Rectal smooth muscle tissue (tissue), 1 donor: ENCODE measurements at regions not wholly inside any gene's neighbourhood (a gene's known extent, or its start where the extent isn't known, plus 50 kb on each side); places are given as distances from the start of the nearest gene placed in this dataset.

ENCODE experiments used
- H3K27ac ChIP-seq: one replicate; pipeline ENCODE4 v1.7.0; 2013; ENCODE audit warnings: low read depth, low read length, inconsistent platforms
- H3K27me3 ChIP-seq: one replicate; pipeline ENCODE4 v1.7.0; 2013; ENCODE audit warnings: low read length; ENCODE audit not compliant: control insufficient read depth, insufficient read depth
- H3K36me3 ChIP-seq: one replicate; pipeline ENCODE4 v1.7.0; 2013; ENCODE audit warnings: low read length; ENCODE audit not compliant: control insufficient read depth, insufficient read depth
- H3K4me1 ChIP-seq: one replicate; pipeline ENCODE4 v1.7.0; 2013; ENCODE audit warnings: low read length; ENCODE audit not compliant: control insufficient read depth, insufficient read depth
- H3K4me3 ChIP-seq: one replicate; pipeline ENCODE4 v1.7.0; 2013; ENCODE audit warnings: low read length
- H3K9ac ChIP-seq: one replicate; pipeline ENCODE4 v1.7.0; 2013; ENCODE audit warnings: low read length

DNA sequence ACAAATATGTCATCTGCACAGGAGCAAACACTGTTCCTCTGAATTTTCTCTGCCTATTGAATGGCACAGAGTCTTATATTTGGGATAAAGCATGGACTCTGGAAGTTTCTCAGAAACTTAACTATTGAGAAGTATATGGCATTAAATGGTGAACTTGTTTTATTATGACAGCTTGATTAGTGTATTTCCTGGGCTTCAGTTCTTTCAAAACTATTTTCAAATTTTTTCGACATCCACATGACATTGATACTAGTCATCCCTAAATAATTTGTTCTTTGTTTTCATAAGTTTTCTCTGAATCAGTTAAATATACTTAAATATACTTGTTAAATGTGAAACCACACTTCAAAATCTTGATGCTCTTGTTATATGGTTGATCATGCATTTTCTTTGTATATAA, 144.0 kb upstream of the TSHZ2 start:
- H3K4me1 ChIP-seq, result no peaks in the 10 kb centered on the region
- H3K9ac ChIP-seq, result no peak overlapping the region
- H3K27me3 ChIP-seq, result no peaks in the 10 kb centered on the region
- no peaks in the 10 kb centered on the region for H3K36me3 ChIP-seq
- no peak overlapping the region for H3K4me3 ChIP-seq
- no peak overlapping the region for H3K27ac ChIP-seq

GRCh38 chr20:52826722-52827121, 145.4 kb upstream of the TSHZ2 start:
- Histone ChIP-seq H3K9ac (no peak overlapping the region), H3K27me3 (no peaks in the 10 kb centered on the region), H3K4me3 (no peak overlapping the region), H3K4me1 (no peaks in the 10 kb centered on the region), H3K27ac (no peak overlapping the region), H3K36me3 (no peaks in the 10 kb centered on the region)

DNA sequence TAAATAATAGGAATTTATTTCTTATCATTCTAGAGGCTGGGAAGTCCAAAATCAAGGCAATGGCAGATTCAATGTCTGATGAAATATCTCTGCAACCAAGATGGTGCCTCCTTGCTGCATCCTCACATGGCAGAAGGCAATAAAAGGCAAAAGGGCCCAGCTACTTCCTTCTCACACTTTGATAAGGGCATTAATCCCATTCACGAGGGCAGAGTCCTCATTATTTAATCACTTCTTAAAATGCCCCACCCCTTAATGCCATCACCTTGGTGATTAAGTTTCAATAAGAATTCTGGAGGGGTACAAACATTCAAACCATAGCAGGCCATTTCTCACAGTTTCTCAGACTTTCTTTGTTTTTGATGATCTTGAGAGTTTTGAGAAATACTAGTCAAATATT, 145.8 kb upstream of the TSHZ2 start:
- Histone ChIP-seq H3K9ac (no peak overlapping the region), H3K4me1 (no peaks in the 10 kb centered on the region), H3K36me3 (no peaks in the 10 kb centered on the region), H3K4me3 (no peak overlapping the region), H3K27me3 (no peaks in the 10 kb centered on the region), H3K27ac (no peak overlapping the region)

DNA sequence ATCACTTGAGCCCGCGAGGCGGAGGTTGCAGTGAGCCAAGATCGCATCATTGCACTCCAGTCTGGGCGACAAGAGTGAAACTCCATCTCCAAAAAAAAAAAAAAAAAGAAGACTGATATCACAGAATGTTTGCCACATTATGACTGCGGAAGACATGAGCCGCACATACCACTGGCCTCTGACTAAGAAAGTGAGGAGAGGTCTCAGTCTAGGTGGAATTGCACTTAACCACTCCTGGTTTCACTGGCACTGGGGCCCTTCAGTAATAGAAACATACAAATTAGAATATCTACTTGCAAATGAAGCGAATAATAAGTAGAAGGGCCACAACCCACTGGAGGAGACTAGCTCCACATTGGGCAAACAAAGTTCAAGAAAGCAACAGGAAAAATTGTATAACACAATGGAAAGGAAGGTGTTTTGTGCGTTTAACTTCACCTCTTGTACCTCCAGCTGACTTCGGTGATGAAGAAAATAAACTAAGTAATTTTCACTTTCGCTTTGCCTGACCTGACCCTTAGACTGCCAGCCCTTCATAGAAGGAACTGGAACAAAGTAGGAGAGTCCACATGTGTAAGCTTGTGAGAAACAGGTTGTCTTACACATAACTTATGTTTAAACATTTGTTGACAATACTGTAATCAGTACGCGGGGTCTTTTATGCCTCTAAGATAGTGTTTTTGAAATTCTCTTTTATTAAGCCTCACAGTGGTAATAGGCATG, 147.5 kb upstream of the TSHZ2 start:
- no peak overlapping the region for H3K9ac ChIP-seq
- no peak overlapping the region for H3K27ac ChIP-seq
- no peaks in the 10 kb centered on the region for H3K4me1 ChIP-seq
- no peak overlapping the region for H3K4me3 ChIP-seq
- no peaks in the 10 kb centered on the region for H3K36me3 ChIP-seq
- H3K27me3 ChIP-seq, result no peaks in the 10 kb centered on the region

DNA sequence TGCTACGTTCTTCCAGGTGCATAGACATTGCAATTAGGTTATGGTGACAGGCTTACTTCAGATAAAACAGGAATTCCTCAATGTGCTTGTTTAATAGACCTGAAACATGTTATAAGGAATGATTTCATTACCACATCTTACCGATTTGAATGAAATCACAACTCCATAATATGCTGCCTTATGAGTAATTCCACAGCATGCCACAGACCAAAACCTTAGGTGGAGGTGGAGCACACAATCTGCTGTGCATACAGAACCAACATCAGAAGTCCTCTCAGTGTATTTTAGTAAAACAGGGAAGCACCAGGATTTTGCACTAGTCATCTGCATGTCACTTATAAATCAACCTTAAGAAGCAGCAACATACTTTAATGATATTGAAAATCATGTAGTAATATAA, 148.9 kb upstream of the TSHZ2 start:
- Histone ChIP-seq H3K36me3 (no peaks in the 10 kb centered on the region), H3K27ac (no peak overlapping the region), H3K4me3 (no peak overlapping the region), H3K27me3 (no peaks in the 10 kb centered on the region), H3K9ac (no peak overlapping the region), H3K4me1 (no peaks in the 10 kb centered on the region)

- Histone ChIP-seq H3K36me3 (no peaks in the 10 kb centered on the region), H3K27ac (no peak overlapping the region), H3K27me3 (no peaks in the 10 kb centered on the region), H3K4me3 (no peak overlapping the region), H3K4me1 (no peaks in the 10 kb centered on the region), H3K9ac (no peak overlapping the region)
These were observed 151.4 kb upstream of the TSHZ2 start for GRCh38 chr20:52820641-52821292.

DNA sequence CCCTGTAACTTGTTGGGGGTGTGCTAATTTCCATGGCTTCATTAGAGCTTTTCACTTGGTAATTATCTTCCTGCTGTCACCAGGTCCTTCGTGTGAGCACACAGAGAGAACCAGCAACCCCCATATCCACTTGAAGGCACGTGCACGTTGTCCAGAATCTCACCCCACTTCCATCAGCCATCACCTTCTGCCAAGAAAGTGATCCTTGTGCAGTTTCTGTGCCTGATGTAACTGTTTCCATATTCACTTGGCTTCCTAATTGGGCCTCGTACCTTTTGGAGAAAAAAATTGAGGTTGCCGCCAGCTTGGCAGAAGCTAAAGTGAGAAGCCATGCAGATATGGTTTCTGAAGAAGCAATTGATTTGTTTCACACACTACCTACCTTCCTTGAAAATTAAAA, 153.7 kb upstream of the TSHZ2 start:
- no peaks in the 10 kb centered on the region for H3K27me3 ChIP-seq
- H3K27ac ChIP-seq, result no peak overlapping the region
- H3K9ac ChIP-seq, result no peak overlapping the region
- H3K4me3 ChIP-seq, result no peak overlapping the region
- no peaks in the 10 kb centered on the region for H3K4me1 ChIP-seq
- H3K36me3 ChIP-seq, result no peaks in the 10 kb centered on the region

DNA sequence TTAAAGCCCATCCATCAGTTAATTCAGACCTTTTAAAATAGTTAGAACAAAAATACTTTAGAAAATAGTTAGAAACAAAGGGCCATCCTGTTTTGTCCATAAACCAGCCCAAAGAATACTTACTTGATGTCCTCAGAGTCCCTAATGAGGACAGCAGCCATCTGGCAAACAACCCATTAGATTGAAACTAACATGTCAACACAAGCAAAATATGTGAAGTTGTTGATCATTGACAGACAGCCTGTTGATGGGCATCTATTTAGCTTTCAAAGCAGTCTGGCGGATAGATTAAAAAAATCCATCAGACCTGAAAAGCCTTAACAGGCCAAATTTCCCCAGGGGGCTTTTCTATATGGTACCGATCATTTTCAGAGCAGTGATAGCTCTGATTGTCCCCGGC, 154.2 kb upstream of the TSHZ2 start:
- H3K4me1 ChIP-seq, result no peaks in the 10 kb centered on the region
- H3K27ac ChIP-seq, result no peak overlapping the region
- H3K36me3 ChIP-seq, result no peaks in the 10 kb centered on the region
- no peak overlapping the region for H3K4me3 ChIP-seq
- H3K27me3 ChIP-seq, result no peaks in the 10 kb centered on the region
- H3K9ac ChIP-seq, result no peak overlapping the region

GRCh38 chr20:52817511-52817910, 154.6 kb upstream of the TSHZ2 start:
- H3K4me3 ChIP-seq, result no peak overlapping the region
- H3K9ac ChIP-seq, result no peak overlapping the region
- H3K27ac ChIP-seq, result no peak overlapping the region
- no peaks in the 10 kb centered on the region for H3K4me1 ChIP-seq
- no peaks in the 10 kb centered on the region for H3K36me3 ChIP-seq
- no peaks in the 10 kb centered on the region for H3K27me3 ChIP-seq

GRCh38 chr20:52814371-52814770, 157.8 kb upstream of the TSHZ2 start:
- Histone ChIP-seq H3K36me3 (no peaks in the 10 kb centered on the region), H3K27ac (no peak overlapping the region), H3K27me3 (no peaks in the 10 kb centered on the region), H3K4me3 (no peak overlapping the region), H3K4me1 (no peaks in the 10 kb centered on the region), H3K9ac (no peak overlapping the region)

DNA sequence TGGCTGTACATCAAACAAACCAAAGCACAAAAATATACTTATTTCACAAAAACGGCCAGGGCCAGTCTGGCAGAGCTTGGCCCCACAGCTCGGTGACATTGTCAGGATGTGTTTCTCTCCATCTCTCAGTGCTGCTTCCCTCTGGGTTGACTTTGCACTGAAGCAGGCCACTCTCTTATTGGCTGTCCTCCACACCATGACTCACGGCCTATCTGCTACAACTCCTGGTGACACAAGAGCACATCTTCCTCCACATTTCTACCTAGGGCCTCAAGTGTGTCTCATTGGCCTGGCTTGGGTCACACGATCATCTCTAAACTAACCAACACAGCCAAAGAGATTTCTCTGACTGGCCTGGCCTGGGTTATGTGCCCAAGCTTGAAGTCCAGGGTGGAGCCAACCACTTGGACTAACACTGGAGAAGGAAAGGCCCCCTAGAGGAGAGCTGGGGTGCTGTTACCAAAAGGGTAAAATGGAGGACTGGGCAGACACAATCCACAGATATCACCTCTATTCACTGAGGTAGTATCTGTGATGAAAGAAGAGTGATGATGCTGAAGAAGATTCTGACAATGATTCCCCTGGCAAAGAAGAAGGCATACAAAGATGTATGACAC, 159.8 kb upstream of the TSHZ2 start:
- Histone ChIP-seq H3K36me3 (no peaks in the 10 kb centered on the region), H3K27ac (no peak overlapping the region)

GRCh38 chr20:52809003-52809402, 163.2 kb upstream of the TSHZ2 start:
- no peaks in the 10 kb centered on the region for H3K27me3 ChIP-seq
- H3K36me3 ChIP-seq, result no peaks in the 10 kb centered on the region
- H3K4me3 ChIP-seq, result no peak overlapping the region
- no peaks in the 10 kb centered on the region for H3K4me1 ChIP-seq
- no peak overlapping the region for H3K27ac ChIP-seq
- no peak overlapping the region for H3K9ac ChIP-seq

More for the DNA sequence above, 159.8 kb upstream of the TSHZ2 start:
- H3K4me1 ChIP-seq, result no peaks in the 10 kb centered on the region
- H3K9ac ChIP-seq, result no peak overlapping the region
- H3K4me3 ChIP-seq, result no peak overlapping the region
- no peaks in the 10 kb centered on the region for H3K27me3 ChIP-seq

DNA sequence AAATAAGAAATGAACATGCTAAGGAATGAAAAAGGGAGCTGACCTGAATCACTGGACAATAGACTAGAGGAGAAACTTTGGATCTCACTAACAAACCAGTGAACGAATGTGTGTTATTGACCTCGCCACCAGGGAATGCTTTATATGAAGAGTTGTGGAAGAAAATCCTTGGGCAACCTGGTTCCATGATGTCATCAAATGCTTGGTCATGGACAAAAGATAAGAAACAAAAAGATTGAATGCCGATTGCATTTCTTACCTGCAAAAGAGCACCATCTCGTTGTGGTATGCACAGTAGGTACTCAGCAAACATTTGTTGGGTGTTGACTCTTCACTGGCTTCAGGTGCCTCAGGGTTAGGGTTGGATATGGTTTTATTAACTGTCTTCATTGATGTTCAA, 165.2 kb upstream of the TSHZ2 start:
- Histone ChIP-seq H3K27ac (no peak overlapping the region), H3K27me3 (no peaks in the 10 kb centered on the region), H3K36me3 (no peaks in the 10 kb centered on the region), H3K9ac (no peak overlapping the region), H3K4me3 (no peak overlapping the region), H3K4me1 (no peaks in the 10 kb centered on the region)
